ENCODE measurements at regions not wholly inside any gene's neighbourhood (a gene's known extent, or its start where the extent isn't known, plus 50 kb on each side); places are given as distances from the start of the nearest gene placed in this dataset.

- intact Hi-C loops (cut with DNase I) = no loop called here
- DNase-seq = no peak
Measured at GRCh38 chr7:18234519-18234918, 206.9 kb upstream of the PRPS1L1 start.

GRCh38 chr7:18235819-18236218 is 208.2 kb upstream of the PRPS1L1 start:
- intact Hi-C loops (cut with DNase I) = no loop called here

GRCh38 chr7:18239212-18239611 is 211.6 kb upstream of the PRPS1L1 start:
- no peak for DNase-seq
- intact Hi-C loops (cut with DNase I) = no loop called here

More at GRCh38 chr7:18235819-18236218, 208.2 kb upstream of the PRPS1L1 start:
- DNase-seq = no peak

- intact Hi-C loops (cut with DNase I) = no loop called here
- DNase-seq = no peak
Measured at GRCh38 chr7:18241543-18242231, 214.0 kb upstream of the PRPS1L1 start.

GRCh38 chr7:18243731-18244130 is 216.1 kb upstream of the PRPS1L1 start:
- DNase-seq = no peak
- intact Hi-C loops (cut with DNase I) = no loop called here

- no peak for DNase-seq
- intact Hi-C loops (cut with DNase I) = no loop called here
Measured at GRCh38 chr7:18250133-18250532, 222.5 kb upstream of the PRPS1L1 start.

- no peak for DNase-seq
- intact Hi-C loops (cut with DNase I) = no loop called here
Measured at GRCh38 chr7:18257711-18258110, 230.1 kb upstream of the PRPS1L1 start.

- no peak for DNase-seq
- intact Hi-C loops (cut with DNase I) = no loop called here
Measured at GRCh38 chr7:18262058-18262457, 233.5 kb upstream of the HDAC9 start.

- no peak for DNase-seq
- intact Hi-C loops (cut with DNase I) = no loop called here
Measured at GRCh38 chr7:18265611-18266281, 229.8 kb upstream of the HDAC9 start.

- no peak for DNase-seq
- intact Hi-C loops (cut with DNase I) = no loop called here
Measured at GRCh38 chr7:18268571-18268970, 227.0 kb upstream of the HDAC9 start.

- DNase-seq = no peak
- intact Hi-C loops (cut with DNase I) = no loop called here
Measured at GRCh38 chr7:18276380-18276779, 219.2 kb upstream of the HDAC9 start.

GRCh38 chr7:18278316-18278715 is 217.2 kb upstream of the HDAC9 start:
- intact Hi-C loops (cut with DNase I) = no loop called here
- DNase-seq = no peak

GRCh38 chr7:18283045-18283444 is 212.5 kb upstream of the HDAC9 start:
- intact Hi-C loops (cut with DNase I) = no loop called here
- no peak for DNase-seq

- no peak for DNase-seq
- intact Hi-C loops (cut with DNase I) = no loop called here
Measured at GRCh38 chr7:18287482-18287881, 208.1 kb upstream of the HDAC9 start.

GRCh38 chr7:18288322-18289037 is 207.1 kb upstream of the HDAC9 start:
- intact Hi-C loops (cut with DNase I) = no loop called here
- no peak for DNase-seq

- intact Hi-C loops (cut with DNase I) = no loop called here
- no peak for DNase-seq
Measured at GRCh38 chr7:18289788-18290187, 205.8 kb upstream of the HDAC9 start.

GRCh38 chr7:18290223-18290622 is 205.3 kb upstream of the HDAC9 start:
- intact Hi-C loops (cut with DNase I) = no loop called here
- DNase-seq = no peak

GRCh38 chr7:18290865-18291264 is 204.7 kb upstream of the HDAC9 start:
- no peak for DNase-seq
- intact Hi-C loops (cut with DNase I) = no loop called here

- intact Hi-C loops (cut with DNase I) = no loop called here
- DNase-seq = no peak
Measured at GRCh38 chr7:18292584-18292983, 203.0 kb upstream of the HDAC9 start.

GRCh38 chr7:18293759-18294158 is 201.8 kb upstream of the HDAC9 start:
- DNase-seq = no peak
- intact Hi-C loops (cut with DNase I) = no loop called here

GRCh38 chr7:18294411-18294810 is 201.1 kb upstream of the HDAC9 start:
- intact Hi-C loops (cut with DNase I) = no loop called here
- no peak for DNase-seq

All from posterior cingulate gyrus (tissue), 11 donors.